ENCODE measurements at regions not wholly inside any gene's neighbourhood (a gene's known extent, or its start where the extent isn't known, plus 50 kb on each side); places are given as distances from the start of the nearest gene placed in this dataset.

- DNase-seq (ENCODE audit: low read depth): no peak
Measured at GRCh38 chr1:244971552-244972216, 107.3 kb upstream of the HNRNPU start.

GRCh38 chr1:244970744-244971551 lies 106.6 kb upstream of the HNRNPU start:
- DNase-seq (ENCODE audit: low read depth): peak; percentile 98

GRCh38 chr1:244970236-244970743 lies 105.9 kb upstream of the HNRNPU start:
- DNase-seq (ENCODE audit: low read depth): no peak

DNA sequence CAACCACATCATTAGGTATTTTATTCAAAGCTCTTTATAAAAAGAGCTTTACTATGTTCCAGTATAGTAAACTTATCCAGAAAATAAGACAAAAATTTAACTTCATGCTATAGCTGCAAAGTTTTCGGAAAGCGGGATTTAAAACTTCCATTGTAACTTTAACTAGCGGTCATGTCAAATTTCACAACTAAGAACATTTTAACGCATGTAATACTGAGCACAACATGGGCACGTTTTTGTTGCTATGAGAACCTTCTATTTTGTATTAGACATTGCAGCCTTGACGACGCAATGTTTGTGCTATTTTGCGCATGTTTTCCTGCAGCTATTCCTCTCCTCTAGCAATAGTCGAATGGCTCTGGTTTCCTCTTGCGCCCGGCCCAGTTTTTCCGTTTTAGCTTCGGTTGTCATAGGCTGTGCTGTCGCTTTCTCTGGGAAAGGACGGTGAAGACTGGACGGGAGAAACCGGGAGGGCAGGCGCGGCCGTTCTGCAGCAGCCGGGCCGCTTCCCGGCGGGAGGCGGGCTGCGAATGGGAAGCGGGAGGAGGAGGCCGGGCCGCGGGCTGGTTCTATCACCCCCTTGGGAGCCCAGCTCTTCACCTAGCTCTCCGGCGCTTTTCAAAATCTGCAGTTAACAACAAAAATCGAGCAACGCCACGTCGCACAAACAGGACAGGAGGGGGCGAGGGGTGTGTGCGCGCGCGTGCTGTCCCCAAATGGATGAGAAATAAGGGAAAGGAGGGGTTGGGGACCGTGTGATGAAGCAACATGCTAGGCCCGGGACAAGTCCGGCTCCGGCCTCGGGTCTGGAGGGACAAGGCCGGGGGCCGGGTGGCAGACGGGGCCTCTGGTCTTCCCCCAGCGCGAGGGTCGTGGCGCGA lies 105.3 kb upstream of the HNRNPU start:
- peak; percentile 84 for DNase-seq (ENCODE audit: low read depth)

DNA sequence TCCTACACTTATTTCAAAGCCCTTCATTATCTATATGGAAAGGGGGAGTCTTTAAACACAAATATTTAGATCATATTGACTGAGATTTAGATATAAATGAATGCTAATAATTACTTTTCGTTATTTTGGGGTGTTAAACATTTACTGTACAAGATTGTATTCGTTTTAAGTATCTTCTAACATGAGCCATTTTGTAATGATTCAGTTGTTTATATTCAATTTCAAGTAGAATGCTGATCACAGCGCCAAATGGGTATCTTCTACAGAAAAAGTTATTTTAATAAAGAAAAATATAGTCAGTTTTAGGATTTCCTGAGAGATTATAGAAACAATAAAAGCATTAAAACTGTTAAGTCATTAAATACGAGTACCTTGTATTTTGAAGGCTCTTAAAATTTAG lies 104.5 kb upstream of the HNRNPU start:
- no peak for DNase-seq (ENCODE audit: low read depth)

GRCh38 chr1:244968471-244968871 lies 104.1 kb upstream of the HNRNPU start:
- no peak for DNase-seq (ENCODE audit: low read depth)

- DNase-seq (ENCODE audit: low read depth): no peak
Measured at GRCh38 chr1:244967159-244967558, 102.8 kb upstream of the HNRNPU start.

- no peak for DNase-seq (ENCODE audit: low read depth)
Measured at GRCh38 chr1:244965185-244966030, 101.1 kb upstream of the HNRNPU start.

DNA sequence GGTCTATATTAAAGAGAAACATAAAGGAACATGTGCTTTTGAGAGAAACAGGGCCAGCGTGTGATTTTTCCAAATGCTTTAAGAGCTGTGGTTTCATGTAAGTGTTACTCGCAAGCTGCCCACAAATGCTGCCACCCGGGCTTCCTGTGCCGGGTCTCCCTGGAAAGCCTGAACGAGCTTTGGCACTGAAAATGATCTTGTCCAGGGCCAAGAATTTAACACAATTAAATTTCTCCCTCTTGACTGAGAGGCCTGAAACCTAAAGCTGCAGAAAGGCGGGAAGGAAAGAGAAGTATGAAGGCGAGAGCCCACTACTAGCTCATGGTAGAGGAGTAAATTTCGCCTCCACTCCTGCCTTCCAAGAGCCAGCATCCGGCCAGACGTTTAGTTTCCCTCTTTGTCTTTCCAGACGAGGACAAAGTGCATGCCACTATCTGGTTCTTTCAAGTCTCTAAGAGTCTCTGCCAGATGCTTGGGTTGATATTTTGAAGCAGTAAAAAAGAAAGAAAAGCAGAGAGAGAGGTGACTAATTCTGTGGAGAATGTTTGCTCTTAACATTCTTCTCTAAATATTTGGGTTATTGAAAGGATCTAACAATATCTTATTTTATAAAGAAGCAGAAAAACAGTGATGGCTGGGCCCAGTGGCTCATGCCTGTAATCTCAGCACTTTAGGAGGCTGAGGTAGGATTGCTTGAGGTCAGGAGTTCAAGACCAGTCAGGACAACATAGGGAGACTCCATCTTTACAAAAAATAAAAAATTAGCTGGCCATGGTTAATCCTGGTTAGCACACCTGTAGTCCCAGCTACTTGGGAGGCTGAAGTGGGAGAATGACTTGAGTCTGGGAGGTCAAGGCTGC lies 100.0 kb upstream of the HNRNPU start:
- DNase-seq (ENCODE audit: low read depth): peak; percentile 83

DNA sequence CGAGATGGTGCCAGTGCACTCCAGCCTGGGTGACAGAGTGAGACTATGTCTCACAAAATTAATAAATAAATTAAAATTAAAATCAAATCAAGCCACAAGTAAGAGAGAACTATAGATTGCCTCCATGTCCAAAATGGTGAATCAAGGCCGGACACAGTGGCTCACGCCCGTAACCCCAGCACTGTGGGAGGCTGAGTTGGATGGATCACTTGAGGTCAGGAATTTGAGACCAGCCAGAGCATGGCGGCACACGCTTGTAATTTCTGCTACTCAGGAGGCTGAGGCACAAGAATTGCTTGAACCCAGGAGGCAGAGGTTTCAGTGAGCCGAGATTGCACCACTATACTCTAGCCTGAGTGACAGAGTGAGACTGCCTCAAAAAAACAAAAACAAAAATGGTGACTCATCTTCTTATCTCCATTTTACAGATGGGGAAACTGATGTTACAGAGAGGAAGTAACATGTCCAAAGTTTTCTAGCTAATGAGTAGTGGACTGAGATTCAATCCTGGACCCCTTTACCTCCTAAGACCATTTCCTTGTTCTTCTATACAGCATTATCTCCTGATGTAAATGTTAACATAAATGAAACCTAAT lies 99.0 kb upstream of the HNRNPU start:
- DNase-seq (ENCODE audit: low read depth): peak; percentile 27

GRCh38 chr1:244962130-244962529 lies 97.8 kb upstream of the HNRNPU start:
- no peak for DNase-seq (ENCODE audit: low read depth)

GRCh38 chr1:244960904-244961303 lies 96.6 kb upstream of the HNRNPU start:
- DNase-seq (ENCODE audit: low read depth): no peak

DNA sequence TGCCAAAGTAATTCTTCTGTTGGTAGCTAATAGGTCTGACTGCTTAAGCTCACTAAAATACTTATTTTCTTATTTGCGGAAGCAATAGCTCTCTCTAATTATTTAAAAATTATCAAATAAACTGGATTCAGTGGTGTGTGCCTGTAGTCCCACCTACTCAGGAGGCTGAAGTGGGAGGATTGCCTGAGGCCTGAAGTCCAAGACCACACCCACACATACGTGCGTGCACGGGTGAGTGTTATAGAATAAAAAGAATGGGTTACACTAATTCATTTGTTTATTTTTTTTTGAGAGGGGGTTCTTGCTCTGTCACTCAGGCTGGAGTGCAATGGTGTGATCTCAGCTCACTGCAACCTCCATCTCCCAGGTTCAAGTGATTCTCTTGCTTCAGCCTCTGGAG lies 94.2 kb upstream of the HNRNPU start:
- DNase-seq (ENCODE audit: low read depth): no peak

DNA sequence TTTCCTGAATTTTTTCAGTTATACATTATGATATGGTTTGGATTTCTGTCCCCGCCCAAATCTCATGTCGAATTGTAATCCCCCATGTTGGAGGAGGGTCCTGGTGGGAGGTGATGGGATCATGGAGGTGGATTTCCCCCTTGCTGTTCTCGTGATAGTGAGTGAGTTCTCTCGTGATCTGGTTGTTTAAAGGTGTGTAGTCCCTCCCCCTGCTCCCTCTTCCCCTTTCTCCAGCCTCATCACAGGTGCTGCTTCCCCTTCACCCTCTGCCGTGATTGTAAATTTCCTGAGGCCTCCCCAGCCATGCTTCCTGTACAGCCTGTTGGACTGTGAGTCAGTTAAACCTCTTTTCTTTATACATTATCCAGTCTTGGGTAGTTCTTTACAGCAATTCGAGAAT lies 93.2 kb upstream of the HNRNPU start:
- no peak for DNase-seq (ENCODE audit: low read depth)

DNA sequence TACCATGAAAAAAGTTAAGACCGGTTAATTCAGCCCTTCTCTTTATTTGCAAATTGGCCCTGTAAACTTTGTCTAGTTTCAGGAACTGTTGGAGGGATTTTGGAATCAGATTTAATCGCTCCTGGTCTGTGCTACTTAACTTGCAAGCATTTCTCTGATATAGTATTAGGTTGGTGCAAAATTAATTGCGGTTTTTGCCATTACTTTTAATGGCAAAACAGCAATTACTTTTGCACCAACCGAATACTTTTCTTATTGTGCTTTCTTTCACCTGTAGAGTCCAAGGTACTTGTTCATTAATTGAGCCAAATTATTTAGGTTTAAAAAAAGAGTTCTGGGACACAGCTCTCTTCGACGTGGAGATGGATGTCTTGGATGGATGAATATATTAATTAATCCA lies 92.8 kb upstream of the HNRNPU start:
- no peak for DNase-seq (ENCODE audit: low read depth)

GRCh38 chr1:244955661-244956060 lies 91.3 kb upstream of the HNRNPU start:
- no peak for DNase-seq (ENCODE audit: low read depth)

DNA sequence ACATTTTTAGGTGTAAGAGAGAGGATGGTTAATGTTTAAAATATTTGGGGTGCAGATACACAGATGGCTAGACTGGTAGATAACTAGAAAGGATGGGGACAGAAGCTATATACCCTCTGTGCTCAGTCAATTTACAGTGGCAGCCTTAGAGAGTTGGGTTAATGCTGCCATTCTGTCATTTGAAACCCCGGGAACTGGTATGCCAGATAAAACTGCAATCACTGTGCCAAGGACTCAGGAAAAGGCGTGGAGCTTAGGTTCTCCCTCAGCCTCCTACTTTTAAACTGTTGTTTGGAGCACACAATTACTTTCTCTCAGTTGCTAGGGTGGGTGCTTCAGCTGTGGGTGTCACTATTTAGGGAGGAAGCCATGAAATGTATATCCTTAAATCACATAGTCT lies 90.0 kb upstream of the HNRNPU start:
- DNase-seq (ENCODE audit: low read depth): no peak

DNA sequence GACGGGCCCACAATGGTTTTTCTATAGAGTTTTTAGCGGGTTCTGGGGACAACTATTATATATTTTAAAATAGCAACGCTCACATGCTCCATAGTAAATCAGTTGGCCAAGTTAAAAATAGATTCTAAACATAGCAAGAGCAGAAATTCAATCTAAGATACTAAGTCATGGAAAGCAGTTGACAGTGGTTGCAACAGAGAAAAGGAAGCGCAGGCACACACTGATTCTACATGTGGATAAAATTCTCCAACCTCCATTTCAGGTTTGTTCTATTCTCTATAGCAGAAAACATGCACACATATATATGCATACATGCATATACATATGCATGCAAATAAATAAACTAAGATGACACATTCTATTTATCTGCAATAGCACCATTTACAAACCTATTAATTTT lies 89.6 kb upstream of the HNRNPU start:
- no peak for DNase-seq (ENCODE audit: low read depth)

- DNase-seq (ENCODE audit: low read depth): no peak
Measured at GRCh38 chr1:244952940-244953339, 88.6 kb upstream of the HNRNPU start.
